ENCODE measurements at regions not wholly inside any gene's neighbourhood (a gene's known extent, or its start where the extent isn't known, plus 50 kb on each side); places are given as distances from the start of the nearest gene placed in this dataset.

- no peak overlapping the region for H4K91ac ChIP-seq (replicated peaks; ENCODE audit: insufficient read length, low read length)
- no peaks in the 10 kb centered on the region for H3K79me2 ChIP-seq (ENCODE audit: control insufficient read depth in 1 of 2, insufficient read depth in 2 of 2, low read length in 2 of 2)
- no peak overlapping the region for H4K8ac ChIP-seq (ENCODE audit: extremely low read depth, insufficient read depth, low read length)
- H2BK15ac ChIP-seq (ENCODE audit: low read length): no peak overlapping the region
- H3K9me3 ChIP-seq (ENCODE audit: insufficient read depth in 2 of 2, low read depth in 1 of 2, low read length in 1 of 2): no peaks in the 10 kb centered on the region; a peak in 1 of 4 replicates
- no peaks in the 10 kb centered on the region for H3K27me3 ChIP-seq (replicated peaks in 1 of 4; ENCODE audit: control insufficient read depth in 3 of 4, extremely low read depth in 1 of 4, insufficient read depth in 3 of 4, low read length in 3 of 4)
- no peak overlapping the region for H3K4me3 ChIP-seq (ENCODE audit: extremely low read depth in 1 of 4, insufficient read depth in 2 of 4, low read depth in 3 of 4, low read length in 4 of 4)
- H3K23ac ChIP-seq (ENCODE audit: insufficient read length): no peak overlapping the region
- 41% methylated on average over 1 of the region's 1 CpG; no CpG with 5 or more reads in 1 of the 2 experiments for WGBS, 2 experiments (ENCODE audit: extremely low coverage in 1 of 2, insufficient coverage in 1 of 2, insufficient read length in 1 of 2, insufficient replicate concordance in 2 of 2, low coverage in 1 of 2, low lambda C conversion rate in 2 of 2, missing lambda C conversion rate in 1 of 2)
- H2BK12ac ChIP-seq (ENCODE audit: low read depth, low read length): no peak overlapping the region
- FAIRE-seq (no peak), DNase-seq (ENCODE audit: low read depth in 1 of 2, low spot score in 2 of 2) (no peak)
- H3K56ac ChIP-seq (replicated peaks; ENCODE audit: insufficient read length, low read depth, low read length): no peak overlapping the region
- H3K14ac ChIP-seq (ENCODE audit: insufficient read length): no peak overlapping the region
- no peak overlapping the region for H3K18ac ChIP-seq (ENCODE audit: extremely low read depth, low read length)
- no peak overlapping the region for H2BK120ac ChIP-seq (replicated peaks; ENCODE audit: low read depth, low read length)
- no peak overlapping the region for H2BK5ac ChIP-seq (ENCODE audit: low read depth, low read length)
- H2AFZ ChIP-seq (ENCODE audit: low read length): no peak overlapping the region
- H4K5ac ChIP-seq (ENCODE audit: insufficient read length, low read depth, low read length): no peak overlapping the region
- ChIA-PET POLR2A (ENCODE audit: partially characterized antibody) (no interaction called here), CTCF (ENCODE audit: partially characterized antibody) (no interaction called here)
- no peak overlapping the region for H2AK5ac ChIP-seq (ENCODE audit: low read depth, low read length)
- H3K79me1 ChIP-seq (ENCODE audit: low read depth, low read length): no peaks in the 10 kb centered on the region
- H3K4me2 ChIP-seq (ENCODE audit: insufficient read depth in 1 of 2, low read depth in 2 of 2, low read length in 2 of 2): no peak overlapping the region
- no peaks in the 10 kb centered on the region for H3K36me3 ChIP-seq (ENCODE audit: control insufficient read depth in 2 of 4, insufficient read depth in 4 of 4, low read length in 3 of 4)
- H3K4me1 ChIP-seq (replicated peaks in 1 of 4; ENCODE audit: control insufficient read depth in 3 of 4, insufficient read depth in 4 of 4, low read length in 3 of 4): no peaks in the 10 kb centered on the region
- H3K4ac ChIP-seq (replicated peaks; ENCODE audit: insufficient read length, low read depth, low read length): no peak overlapping the region
- no peak overlapping the region for H3K9ac ChIP-seq (replicated peaks in 1 of 4; ENCODE audit: extremely low read depth in 1 of 4, low read depth in 3 of 4, low read length in 3 of 4)
- H3K27ac ChIP-seq (ENCODE audit: low read depth, low read length): no peak overlapping the region
- no peaks in the 10 kb centered on the region for H4K20me1 ChIP-seq (replicated peaks in 1 of 2; ENCODE audit: control insufficient read depth in 1 of 2, insufficient read depth in 2 of 2, low read length in 2 of 2)
- H2BK20ac ChIP-seq (ENCODE audit: low read length): no peak overlapping the region
- H3K23me2 ChIP-seq (ENCODE audit: low read depth, low read length): no peaks in the 10 kb centered on the region
- no peak for TF ChIP-seq CHD7 (IDR thresholded peaks at IDR 0.05; ENCODE audit: insufficient replicate concordance, low read length)
Measured at GRCh38 chr2:116810645-116811044, 1003.8 kb upstream of the DDX18 start.
